ENCODE measurements at regions not wholly inside any gene's neighbourhood (a gene's known extent, or its start where the extent isn't known, plus 50 kb on each side); places are given as distances from the start of the nearest gene placed in this dataset.

- DNase-seq = no peak
Measured at GRCh38 chr6:165900970-165901369, 237.9 kb upstream of the PDE10A start.

- no peak for DNase-seq
Measured at GRCh38 chr6:165899611-165900010, 236.6 kb upstream of the PDE10A start.

GRCh38 chr6:165895421-165896165, 232.6 kb upstream of the PDE10A start:
- DNase-seq = no peak

GRCh38 chr6:165894171-165894825, 231.3 kb upstream of the PDE10A start:
- DNase-seq = no peak

GRCh38 chr6:165893431-165893830, 230.4 kb upstream of the PDE10A start:
- no peak for DNase-seq

- no peak for DNase-seq
Measured at GRCh38 chr6:165891320-165891719, 228.3 kb upstream of the PDE10A start.

- DNase-seq = no peak
Measured at GRCh38 chr6:165890404-165890735, 227.3 kb upstream of the PDE10A start.

- DNase-seq = no peak
Measured at GRCh38 chr6:165889636-165890403, 226.8 kb upstream of the PDE10A start.

- DNase-seq = no peak
Measured at GRCh38 chr6:165886169-165886568, 223.1 kb upstream of the PDE10A start.

- DNase-seq = peak; percentile 8
Measured at GRCh38 chr6:165884813-165885765, 222.0 kb upstream of the PDE10A start.

- DNase-seq = no peak
Measured at GRCh38 chr6:165883851-165884640, 221.0 kb upstream of the PDE10A start.

GRCh38 chr6:165881806-165882205, 218.8 kb upstream of the PDE10A start:
- DNase-seq = no peak

- no peak for DNase-seq
Measured at GRCh38 chr6:165880686-165881085, 217.6 kb upstream of the PDE10A start.

- no peak for DNase-seq
Measured at GRCh38 chr6:165877773-165878172, 214.7 kb upstream of the PDE10A start.

GRCh38 chr6:165877192-165877591, 214.2 kb upstream of the PDE10A start:
- DNase-seq = no peak

GRCh38 chr6:165876588-165876987, 213.5 kb upstream of the PDE10A start:
- no peak for DNase-seq

GRCh38 chr6:165875946-165876345, 212.9 kb upstream of the PDE10A start:
- no peak for DNase-seq

GRCh38 chr6:165873976-165874375, 210.9 kb upstream of the PDE10A start:
- no peak for DNase-seq

- DNase-seq = no peak
Measured at GRCh38 chr6:165872811-165873210, 209.8 kb upstream of the PDE10A start.

GRCh38 chr6:165872311-165872710, 209.3 kb upstream of the PDE10A start:
- DNase-seq = no peak

- no peak for DNase-seq
Measured at GRCh38 chr6:165871571-165871970, 208.5 kb upstream of the PDE10A start.

- no peak for DNase-seq
Measured at GRCh38 chr6:165869526-165869925, 206.5 kb upstream of the PDE10A start.

All from NCI-H2107 (cell line).